T-cell (primary cell): ENCODE measurements at regions not wholly inside any gene's neighbourhood (a gene's known extent, or its start where the extent isn't known, plus 50 kb on each side); places are given as distances from the start of the nearest gene placed in this dataset.

ENCODE experiments used
- ATAC-seq, 4 experiments: fragments of 200-7000 bp in 3 of 4; fragments of 150-1000 bp in 1 of 4; cut with Tn5 transposase; replicated peaks in 1 of 4; 1 replicate in 3 of 4; 2 replicates in 1 of 4; pipeline ENCODE4 v1.10.0; 2021; ENCODE audit warnings: moderate library complexity in 3 of 4, mild to moderate bottlenecking in 2 of 4, moderate number of reproducible peaks in 1 of 4
- CTCF ChIA-PET, 2 donors: fragments of 300-600 bp; sonication (Branson Sonifier 250); formaldehyde crosslinking; loops; one replicate each; lab custom pipeline; 2022; ENCODE audit warnings: antibody characterized with exemption in 2 of 2; lab: Charles Lee
- POLR2A ChIA-PET, 2 donors: fragments of 300-600 bp; sonication (Branson Sonifier 250); formaldehyde crosslinking; loops; one replicate each; lab custom pipeline; 2022; ENCODE audit warnings: antibody characterized with exemption in 2 of 2; lab: Charles Lee
- DNase-seq, 35 experiments: peaks; one replicate each; pipeline versions ENCODE4 v3.0.0 to v3.0.0-alpha.2; 2013 to 2023
- H3K27ac ChIP-seq: one replicate; pipeline ENCODE4 v1.5.1; 2013; ENCODE audit warnings: low read length
- H3K27me3 ChIP-seq, 2 experiments: replicated peaks in 1 of 2; 1 replicate in 1 of 2; 2 replicates in 1 of 2; pipeline versions ENCODE4 v1.6.1 to v1.7.0; 2013; ENCODE audit warnings: low read length in 1 of 2, mixed read lengths in 1 of 2; ENCODE audit not compliant: control insufficient read depth in 2 of 2, insufficient read depth in 2 of 2; ENCODE audit errors: extremely low read depth in 1 of 2
- H3K36me3 ChIP-seq, 2 donors: 1 replicate in 1 of 2; 2 replicates in 1 of 2; pipeline versions ENCODE4 v1.6.1 to v1.7.0; 2013; ENCODE audit warnings: low read length in 1 of 2; ENCODE audit not compliant: control insufficient read depth in 2 of 2, insufficient read depth in 1 of 2; ENCODE audit errors: extremely low read depth in 1 of 2
- H3K4me1 ChIP-seq, 2 experiments: 1 replicate in 1 of 2; 2 replicates in 1 of 2; pipeline versions ENCODE4 v1.6.1 to v1.7.0; 2013; ENCODE audit warnings: low read length in 2 of 2, mixed read lengths in 1 of 2; ENCODE audit not compliant: insufficient read depth in 2 of 2, control insufficient read depth in 1 of 2; ENCODE audit errors: extremely low read depth in 1 of 2
- H3K4me3 ChIP-seq, 2 donors: 1 replicate in 1 of 2; 2 replicates in 1 of 2; pipeline versions ENCODE4 v1.5.1 to v1.7.0; 2013; ENCODE audit warnings: mild to moderate bottlenecking in 2 of 2, low read length in 1 of 2, moderate library complexity in 1 of 2; ENCODE audit not compliant: control insufficient read depth in 1 of 2; ENCODE audit errors: extremely low read depth in 1 of 2
- H3K9me3 ChIP-seq: 2 replicates; pipeline ENCODE4 v1.7.0; 2013
- H3K27ac Mint-ChIP-seq, 2 donors: one replicate each; pipeline ENCODE4 v1.8.0; 2020 to 2021; ENCODE audit warnings: mild to moderate bottlenecking in 2 of 2, mixed read lengths in 2 of 2
- H3K27me3 Mint-ChIP-seq, 2 donors: one replicate each; pipeline ENCODE4 v1.8.0; 2021 to 2022; ENCODE audit warnings: mixed read lengths in 2 of 2
- H3K36me3 Mint-ChIP-seq: one replicate; pipeline ENCODE4 v1.8.0; 2021; ENCODE audit warnings: mixed read lengths
- H3K4me1 Mint-ChIP-seq, 3 donors: one replicate each; pipeline ENCODE4 v1.8.0; 2020 to 2022; ENCODE audit warnings: mixed read lengths in 3 of 3, mild to moderate bottlenecking in 1 of 3
- H3K4me3 Mint-ChIP-seq, 3 donors: one replicate each; pipeline ENCODE4 v1.8.0; 2020 to 2022; ENCODE audit warnings: mild to moderate bottlenecking in 3 of 3, mixed read lengths in 3 of 3, moderate library complexity in 3 of 3
- H3K9me3 Mint-ChIP-seq, 3 donors: one replicate each; pipeline ENCODE4 v1.8.0; 2020 to 2022; ENCODE audit warnings: mixed read lengths in 3 of 3
- WGBS: methylation state at CpG from one replicate; pipeline ENCODE4 v1.1.5; 2013; ENCODE audit warnings: missing lambda C conversion rate; ENCODE audit not compliant: insufficient coverage; 5-methylcytosine and 5-hydroxymethylcytosine counted together

DNA sequence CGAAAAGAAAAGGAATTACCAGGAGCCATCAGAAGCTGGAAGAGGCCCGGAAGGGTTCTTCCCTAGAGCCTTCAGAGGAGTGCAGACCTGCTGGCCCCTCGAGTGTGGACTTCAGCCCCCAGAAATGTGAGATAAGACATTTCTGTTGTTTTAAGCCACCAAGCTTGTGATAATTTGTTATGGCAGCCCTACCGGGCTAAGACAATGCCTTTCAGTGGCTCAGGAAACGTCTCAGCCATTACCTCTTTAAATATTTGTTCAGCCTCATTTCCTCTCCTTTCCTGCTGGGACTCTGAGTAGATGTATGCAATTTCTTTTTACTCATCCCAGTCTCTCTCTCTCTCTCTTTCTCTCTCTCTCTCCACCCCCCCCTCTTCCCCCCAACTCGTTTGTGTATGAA is 174.7 kb upstream of the GRB10 start:
- ChIA-PET CTCF (no interaction called here), POLR2A (no interaction called here)
- Histone ChIP-seq H3K9me3 (no peaks in the 10 kb centered on the region), H3K4me3 (no peak overlapping the region), H3K4me1 (no peaks in the 10 kb centered on the region), H3K27me3 (peaks cover 0 to 14% of the 10 kb centered on the region in 2 experiments), H3K27ac (no peak overlapping the region), H3K36me3 (no peaks in the 10 kb centered on the region)
- H3K36me3 Mint-ChIP-seq: no peaks in the 10 kb centered on the region
- no peaks in the 10 kb centered on the region for H3K9me3 Mint-ChIP-seq
- no peak overlapping the region for H3K27ac Mint-ChIP-seq
- 83% methylated on average over 3 of the region's 6 CpGs for WGBS
- H3K4me3 Mint-ChIP-seq: no peak overlapping the region
- peaks cover 0 to 10% of the 10 kb centered on the region in 2 donors for H3K27me3 Mint-ChIP-seq
- no peak for DNase-seq
- ATAC-seq: no peak
- no peaks in the 10 kb centered on the region for H3K4me1 Mint-ChIP-seq

DNA sequence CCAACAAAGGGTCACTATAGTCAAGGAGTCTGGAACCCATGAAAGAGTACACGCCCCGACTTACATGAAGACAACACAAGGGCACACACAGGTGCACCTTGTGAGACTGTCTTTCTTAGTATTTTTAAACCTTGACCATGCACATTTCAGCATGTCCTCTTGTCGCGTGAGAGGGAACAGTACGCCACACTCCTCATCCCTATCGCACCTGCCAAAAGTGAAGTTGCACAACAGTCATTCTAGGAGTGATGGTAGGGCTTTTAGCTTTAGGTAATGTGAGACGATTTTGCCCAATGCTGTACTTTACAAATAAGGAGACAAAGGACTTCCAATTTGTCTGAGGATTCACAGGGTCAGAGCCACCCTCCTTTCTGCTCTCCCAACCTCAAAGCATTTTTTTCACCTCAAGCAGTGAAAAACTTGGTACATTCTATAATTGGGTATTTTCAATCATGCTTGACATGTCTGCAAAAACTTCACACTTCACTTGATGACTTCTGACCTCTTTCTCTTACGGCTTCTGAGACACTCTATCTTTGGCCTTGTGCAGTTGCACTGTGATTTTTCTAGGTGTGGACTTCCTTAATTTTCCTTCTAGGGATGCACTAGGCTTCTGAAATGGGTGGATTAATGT is 173.9 kb upstream of the GRB10 start:
- Histone ChIP-seq H3K36me3 (no peaks in the 10 kb centered on the region), H3K9me3 (no peaks in the 10 kb centered on the region), H3K27ac (no peak overlapping the region), H3K4me3 (no peak overlapping the region), H3K27me3 (peaks cover 0 to 10% of the 10 kb centered on the region in 2 experiments), H3K4me1 (no peaks in the 10 kb centered on the region)
- no peak for ATAC-seq
- H3K9me3 Mint-ChIP-seq: no peaks in the 10 kb centered on the region
- peaks cover 0 to 10% of the 10 kb centered on the region in 2 donors for H3K27me3 Mint-ChIP-seq
- H3K4me3 Mint-ChIP-seq: no peak overlapping the region
- no peaks in the 10 kb centered on the region for H3K4me1 Mint-ChIP-seq
- 93% methylated on average over 2 of the region's 8 CpGs for WGBS
- ChIA-PET POLR2A (no interaction called here), CTCF (no interaction called here)
- H3K36me3 Mint-ChIP-seq: no peaks in the 10 kb centered on the region
- no peak overlapping the region for H3K27ac Mint-ChIP-seq
- DNase-seq: no peak

DNA sequence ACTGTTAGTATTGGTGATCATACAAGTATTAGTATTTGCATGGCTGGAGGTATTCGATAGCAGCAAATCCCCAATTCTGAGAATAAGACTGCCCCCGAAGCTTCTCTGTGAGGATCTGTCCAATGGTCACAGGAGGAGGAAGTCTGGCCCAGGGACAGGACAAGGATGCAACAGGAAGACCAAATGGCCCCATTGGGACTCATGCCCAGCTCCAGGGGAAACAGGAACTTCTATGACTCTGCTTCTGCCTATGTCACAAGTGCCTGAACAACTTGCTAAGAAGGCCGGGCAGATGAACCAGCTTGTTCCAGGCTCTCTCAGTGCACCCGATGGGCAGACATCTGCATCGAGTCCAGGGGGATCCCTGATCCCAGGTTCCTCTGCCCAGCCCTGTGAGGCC is 172.0 kb upstream of the GRB10 start:
- Mint-ChIP-seq H3K27ac (no peak overlapping the region), H3K27me3 (peaks cover 0 to 3% of the 10 kb centered on the region in 2 donors), H3K9me3 (peaks cover 3 to 8% (median 4%) of the 10 kb centered on the region in 3 donors), H3K4me3 (no peak overlapping the region), H3K4me1 (no peaks in the 10 kb centered on the region), H3K36me3 (no peaks in the 10 kb centered on the region)
- no peak overlapping the region for H3K27ac ChIP-seq
- H3K9me3 ChIP-seq: no peaks in the 10 kb centered on the region
- no peaks in the 10 kb centered on the region for H3K36me3 ChIP-seq
- 61% methylated on average over 5 of the region's 5 CpGs for WGBS
- no peaks in the 10 kb centered on the region for H3K4me1 ChIP-seq
- H3K27me3 ChIP-seq: peaks cover 0 to 4% of the 10 kb centered on the region in 2 experiments
- DNase-seq (no peak), ATAC-seq (no peak)
- ChIA-PET POLR2A (interaction anchor here in 1 of 2 donors (0.5 kb wide), 1 partner anchor 606 kb away, joined by 4 read pairs; no protein-coding TSS in a partner anchor), CTCF (no interaction called here)
- no peak overlapping the region for H3K4me3 ChIP-seq

DNA sequence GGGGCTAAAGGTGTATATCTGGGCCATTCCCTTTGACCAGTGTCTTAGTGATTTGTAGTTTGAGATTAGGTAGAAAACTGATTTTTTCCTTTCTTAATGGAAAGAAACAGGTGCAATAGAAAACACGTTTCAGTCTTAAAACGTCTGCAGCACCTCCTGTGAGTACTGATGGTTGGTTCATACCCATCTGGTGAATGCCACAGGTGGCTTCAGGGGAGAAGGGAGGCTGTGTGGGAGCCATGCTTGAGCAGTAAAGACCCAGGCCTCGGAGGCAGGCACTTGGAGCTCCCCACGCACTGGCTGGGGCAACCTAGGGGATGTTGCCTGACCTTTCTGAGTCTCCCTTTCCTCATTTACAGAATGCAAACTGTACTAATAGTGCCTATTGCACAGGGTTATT is 171.5 kb upstream of the GRB10 start:
- ChIA-PET POLR2A (interaction anchor here in 1 of 2 donors (0.5 kb wide), 1 partner anchor 606 kb away, joined by 4 read pairs; no protein-coding TSS in a partner anchor), CTCF (no interaction called here)
- DNase-seq: no peak
- no peak overlapping the region for H3K4me3 ChIP-seq
- peaks cover 4 to 13% (median 7%) of the 10 kb centered on the region in 3 donors for H3K9me3 Mint-ChIP-seq
- no peaks in the 10 kb centered on the region for H3K4me1 Mint-ChIP-seq
- no peak overlapping the region for H3K27ac Mint-ChIP-seq
- H3K27me3 Mint-ChIP-seq: peaks cover 0 to under 1% of the 10 kb centered on the region in 2 donors
- H3K36me3 ChIP-seq: no peaks in the 10 kb centered on the region
- no peak for ATAC-seq
- H3K9me3 ChIP-seq: no peaks in the 10 kb centered on the region
- H3K36me3 Mint-ChIP-seq: no peaks in the 10 kb centered on the region
- H3K27me3 ChIP-seq: peaks cover 0 to under 1% of the 10 kb centered on the region in 2 experiments
- H3K4me1 ChIP-seq: no peaks in the 10 kb centered on the region
- no peak overlapping the region for H3K27ac ChIP-seq
- no peak overlapping the region for H3K4me3 Mint-ChIP-seq
- WGBS: 30% methylated on average over 2 of the region's 4 CpGs

DNA sequence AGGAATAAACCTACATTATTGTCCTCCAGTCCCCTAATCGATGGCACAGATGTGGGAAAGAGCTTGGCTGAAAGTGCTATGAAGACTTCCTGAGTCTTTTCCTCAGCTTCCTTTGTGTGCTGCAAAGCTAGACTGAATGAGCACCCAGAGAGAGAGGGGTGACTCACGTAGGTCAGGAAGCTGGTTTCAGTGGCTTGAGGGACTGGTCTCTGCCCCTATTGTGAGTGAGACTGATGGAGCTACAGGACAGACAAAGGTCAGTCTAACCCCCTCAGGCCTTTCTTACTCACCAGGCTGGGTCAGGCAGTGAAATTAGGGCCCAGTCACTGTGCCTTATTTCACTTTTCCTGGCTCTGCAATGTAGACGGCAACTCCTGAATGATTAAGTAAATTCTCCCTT is 171.1 kb upstream of the GRB10 start:
- no peak overlapping the region for H3K27ac ChIP-seq
- no peaks in the 10 kb centered on the region for H3K4me1 Mint-ChIP-seq
- no peaks in the 10 kb centered on the region for H3K9me3 ChIP-seq
- ChIA-PET POLR2A (no interaction called here), CTCF (no interaction called here)
- H3K27me3 Mint-ChIP-seq: no peaks in the 10 kb centered on the region
- DNase-seq (no peak), ATAC-seq (no peak)
- no peak overlapping the region for H3K27ac Mint-ChIP-seq
- no CpG with 5 or more reads among the region's 3 CpGs for WGBS
- H3K36me3 ChIP-seq: no peaks in the 10 kb centered on the region
- no peak overlapping the region for H3K4me3 ChIP-seq
- H3K36me3 Mint-ChIP-seq: no peaks in the 10 kb centered on the region
- H3K4me3 Mint-ChIP-seq: no peak overlapping the region
- H3K27me3 ChIP-seq: no peaks in the 10 kb centered on the region
- H3K9me3 Mint-ChIP-seq: peaks cover 4 to 17% (median 10%) of the 10 kb centered on the region in 3 donors
- no peaks in the 10 kb centered on the region for H3K4me1 ChIP-seq

DNA sequence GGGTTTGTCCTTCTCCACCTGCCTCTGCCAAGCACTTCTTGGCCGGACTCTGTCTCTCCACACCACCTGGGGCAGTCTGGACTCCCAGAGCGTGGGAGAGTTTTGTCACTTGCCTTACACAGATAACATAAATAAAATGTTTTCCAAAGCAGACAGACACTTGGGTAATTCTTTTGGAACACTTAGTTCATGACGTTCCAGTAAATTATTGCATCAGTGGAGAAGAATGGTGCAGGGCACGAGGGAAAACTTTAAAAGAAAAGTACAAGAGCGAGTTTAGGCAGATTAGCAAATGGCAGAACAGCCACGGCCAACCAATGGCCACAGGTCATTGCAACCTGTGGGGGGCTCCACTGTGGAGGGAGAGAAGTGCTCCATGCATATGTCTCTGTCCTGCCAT is 170.6 kb upstream of the GRB10 start:
- H3K27me3 Mint-ChIP-seq: peaks cover under 1 to 2% of the 10 kb centered on the region in 2 donors
- no peak overlapping the region for H3K27ac Mint-ChIP-seq
- Histone ChIP-seq H3K27me3 (no peaks in the 10 kb centered on the region), H3K36me3 (no peaks in the 10 kb centered on the region), H3K4me3 (no peak overlapping the region), H3K27ac (no peak overlapping the region), H3K9me3 (no peaks in the 10 kb centered on the region), H3K4me1 (no peaks in the 10 kb centered on the region)
- H3K4me1 Mint-ChIP-seq: no peaks in the 10 kb centered on the region
- CTCF ChIA-PET: no interaction called here
- ATAC-seq: no peak
- WGBS: 67% methylated on average over 1 of the region's 6 CpGs
- no peak for DNase-seq
- H3K9me3 Mint-ChIP-seq: peaks cover 5 to 22% (median 10%) of the 10 kb centered on the region in 3 donors
- POLR2A ChIA-PET: no interaction called here
- no peak overlapping the region for H3K4me3 Mint-ChIP-seq
- H3K36me3 Mint-ChIP-seq: no peaks in the 10 kb centered on the region
